K562 (cell line): ENCODE measurements at regions not wholly inside any gene's neighbourhood (a gene's known extent, or its start where the extent isn't known, plus 50 kb on each side); places are given as distances from the start of the nearest gene placed in this dataset.

Experiments
- BACH1 ChIP-seq: fragments of 200-800 bp; sonication (Bioruptor generic); IDR thresholded peaks from 2 replicates; pipeline ENCODE4 v1.6.1; 2016; ENCODE audit warnings: missing genetic modification characterization, missing compliant biosample characterization
- BMI1 ChIP-seq: fragments of 150-350 bp; IDR thresholded peaks from 2 replicates; pipeline ENCODE4 v1.6.1; 2014; ENCODE audit warnings: low read length
- RAD51 ChIP-seq: fragments of 450-650 bp; IDR thresholded peaks from 2 replicates; pipeline ENCODE4 v1.7.1; 2016; ENCODE audit warnings: low read depth, mild to moderate bottlenecking, borderline replicate concordance
- ZNF184 ChIP-seq: sonication (generic); formaldehyde crosslinking; IDR thresholded peaks from 2 replicates; pipeline ENCODE4 v1.5.0; 2020; ENCODE audit warnings: missing genetic modification reagents
- TF ChIP-seq, protein P1 (sequence below): fragments of 200-600 bp; sonication (generic); IDR thresholded peaks from one replicate; pipeline ENCODE4 v1.6.1; 2012; ENCODE audit warnings: mild to moderate bottlenecking, low read depth, low read length, inconsistent platforms
- TF ChIP-seq, protein P2 (sequence below): fragments of 250-450 bp; sonication (Bioruptor Pico); IDR thresholded peaks from 2 replicates; pipeline ENCODE4 v1.9.0; 2021; ENCODE audit warnings: mild to moderate bottlenecking

DNA sequence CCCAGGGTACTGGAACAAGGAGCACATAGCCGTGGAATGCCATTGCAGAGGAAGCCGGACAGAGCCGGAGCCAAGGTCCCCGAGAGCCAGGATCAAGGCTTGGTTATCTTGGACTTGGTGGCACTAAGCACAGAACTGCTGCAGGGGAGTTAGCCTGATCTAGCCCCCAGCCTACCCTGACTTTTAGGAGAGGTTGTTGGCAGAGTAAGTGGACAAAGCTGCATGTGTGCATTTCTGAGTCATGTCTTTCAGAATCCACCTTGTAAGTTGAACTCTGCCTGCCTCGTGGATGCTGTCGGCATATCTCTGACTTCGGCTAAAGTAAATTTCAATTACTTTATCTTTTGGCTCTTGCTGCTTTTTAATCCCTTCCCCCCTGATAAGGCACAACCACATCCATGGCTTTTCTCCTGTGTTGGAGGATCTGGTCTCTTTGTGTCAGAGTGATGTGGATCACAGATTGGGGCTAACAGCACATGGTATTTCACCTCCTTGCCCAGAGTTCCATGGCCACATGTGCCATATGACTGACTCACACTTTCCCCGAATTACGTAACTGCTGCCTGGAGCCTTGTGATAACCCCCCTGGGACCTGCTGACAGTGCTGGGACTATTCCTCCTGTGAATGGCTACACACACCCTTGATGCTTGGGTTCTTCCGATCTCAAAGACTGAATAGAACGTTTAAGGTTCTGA lies 240.3 kb downstream of the EMP1 start (continued):
- TF ChIP-seq, protein P1, sequence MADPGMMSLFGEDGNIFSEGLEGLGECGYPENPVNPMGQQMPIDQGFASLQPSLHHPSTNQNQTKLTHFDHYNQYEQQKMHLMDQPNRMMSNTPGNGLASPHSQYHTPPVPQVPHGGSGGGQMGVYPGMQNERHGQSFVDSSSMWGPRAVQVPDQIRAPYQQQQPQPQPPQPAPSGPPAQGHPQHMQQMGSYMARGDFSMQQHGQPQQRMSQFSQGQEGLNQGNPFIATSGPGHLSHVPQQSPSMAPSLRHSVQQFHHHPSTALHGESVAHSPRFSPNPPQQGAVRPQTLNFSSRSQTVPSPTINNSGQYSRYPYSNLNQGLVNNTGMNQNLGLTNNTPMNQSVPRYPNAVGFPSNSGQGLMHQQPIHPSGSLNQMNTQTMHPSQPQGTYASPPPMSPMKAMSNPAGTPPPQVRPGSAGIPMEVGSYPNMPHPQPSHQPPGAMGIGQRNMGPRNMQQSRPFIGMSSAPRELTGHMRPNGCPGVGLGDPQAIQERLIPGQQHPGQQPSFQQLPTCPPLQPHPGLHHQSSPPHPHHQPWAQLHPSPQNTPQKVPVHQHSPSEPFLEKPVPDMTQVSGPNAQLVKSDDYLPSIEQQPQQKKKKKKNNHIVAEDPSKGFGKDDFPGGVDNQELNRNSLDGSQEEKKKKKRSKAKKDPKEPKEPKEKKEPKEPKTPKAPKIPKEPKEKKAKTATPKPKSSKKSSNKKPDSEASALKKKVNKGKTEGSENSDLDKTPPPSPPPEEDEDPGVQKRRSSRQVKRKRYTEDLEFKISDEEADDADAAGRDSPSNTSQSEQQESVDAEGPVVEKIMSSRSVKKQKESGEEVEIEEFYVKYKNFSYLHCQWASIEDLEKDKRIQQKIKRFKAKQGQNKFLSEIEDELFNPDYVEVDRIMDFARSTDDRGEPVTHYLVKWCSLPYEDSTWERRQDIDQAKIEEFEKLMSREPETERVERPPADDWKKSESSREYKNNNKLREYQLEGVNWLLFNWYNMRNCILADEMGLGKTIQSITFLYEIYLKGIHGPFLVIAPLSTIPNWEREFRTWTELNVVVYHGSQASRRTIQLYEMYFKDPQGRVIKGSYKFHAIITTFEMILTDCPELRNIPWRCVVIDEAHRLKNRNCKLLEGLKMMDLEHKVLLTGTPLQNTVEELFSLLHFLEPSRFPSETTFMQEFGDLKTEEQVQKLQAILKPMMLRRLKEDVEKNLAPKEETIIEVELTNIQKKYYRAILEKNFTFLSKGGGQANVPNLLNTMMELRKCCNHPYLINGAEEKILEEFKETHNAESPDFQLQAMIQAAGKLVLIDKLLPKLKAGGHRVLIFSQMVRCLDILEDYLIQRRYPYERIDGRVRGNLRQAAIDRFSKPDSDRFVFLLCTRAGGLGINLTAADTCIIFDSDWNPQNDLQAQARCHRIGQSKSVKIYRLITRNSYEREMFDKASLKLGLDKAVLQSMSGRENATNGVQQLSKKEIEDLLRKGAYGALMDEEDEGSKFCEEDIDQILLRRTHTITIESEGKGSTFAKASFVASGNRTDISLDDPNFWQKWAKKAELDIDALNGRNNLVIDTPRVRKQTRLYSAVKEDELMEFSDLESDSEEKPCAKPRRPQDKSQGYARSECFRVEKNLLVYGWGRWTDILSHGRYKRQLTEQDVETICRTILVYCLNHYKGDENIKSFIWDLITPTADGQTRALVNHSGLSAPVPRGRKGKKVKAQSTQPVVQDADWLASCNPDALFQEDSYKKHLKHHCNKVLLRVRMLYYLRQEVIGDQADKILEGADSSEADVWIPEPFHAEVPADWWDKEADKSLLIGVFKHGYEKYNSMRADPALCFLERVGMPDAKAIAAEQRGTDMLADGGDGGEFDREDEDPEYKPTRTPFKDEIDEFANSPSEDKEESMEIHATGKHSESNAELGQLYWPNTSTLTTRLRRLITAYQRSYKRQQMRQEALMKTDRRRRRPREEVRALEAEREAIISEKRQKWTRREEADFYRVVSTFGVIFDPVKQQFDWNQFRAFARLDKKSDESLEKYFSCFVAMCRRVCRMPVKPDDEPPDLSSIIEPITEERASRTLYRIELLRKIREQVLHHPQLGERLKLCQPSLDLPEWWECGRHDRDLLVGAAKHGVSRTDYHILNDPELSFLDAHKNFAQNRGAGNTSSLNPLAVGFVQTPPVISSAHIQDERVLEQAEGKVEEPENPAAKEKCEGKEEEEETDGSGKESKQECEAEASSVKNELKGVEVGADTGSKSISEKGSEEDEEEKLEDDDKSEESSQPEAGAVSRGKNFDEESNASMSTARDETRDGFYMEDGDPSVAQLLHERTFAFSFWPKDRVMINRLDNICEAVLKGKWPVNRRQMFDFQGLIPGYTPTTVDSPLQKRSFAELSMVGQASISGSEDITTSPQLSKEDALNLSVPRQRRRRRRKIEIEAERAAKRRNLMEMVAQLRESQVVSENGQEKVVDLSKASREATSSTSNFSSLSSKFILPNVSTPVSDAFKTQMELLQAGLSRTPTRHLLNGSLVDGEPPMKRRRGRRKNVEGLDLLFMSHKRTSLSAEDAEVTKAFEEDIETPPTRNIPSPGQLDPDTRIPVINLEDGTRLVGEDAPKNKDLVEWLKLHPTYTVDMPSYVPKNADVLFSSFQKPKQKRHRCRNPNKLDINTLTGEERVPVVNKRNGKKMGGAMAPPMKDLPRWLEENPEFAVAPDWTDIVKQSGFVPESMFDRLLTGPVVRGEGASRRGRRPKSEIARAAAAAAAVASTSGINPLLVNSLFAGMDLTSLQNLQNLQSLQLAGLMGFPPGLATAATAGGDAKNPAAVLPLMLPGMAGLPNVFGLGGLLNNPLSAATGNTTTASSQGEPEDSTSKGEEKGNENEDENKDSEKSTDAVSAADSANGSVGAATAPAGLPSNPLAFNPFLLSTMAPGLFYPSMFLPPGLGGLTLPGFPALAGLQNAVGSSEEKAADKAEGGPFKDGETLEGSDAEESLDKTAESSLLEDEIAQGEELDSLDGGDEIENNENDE = no peak
- TF ChIP-seq, protein P2, sequence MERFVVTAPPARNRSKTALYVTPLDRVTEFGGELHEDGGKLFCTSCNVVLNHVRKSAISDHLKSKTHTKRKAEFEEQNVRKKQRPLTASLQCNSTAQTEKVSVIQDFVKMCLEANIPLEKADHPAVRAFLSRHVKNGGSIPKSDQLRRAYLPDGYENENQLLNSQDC = no peak
- TF ChIP-seq ZNF184 (CRISPR knock-in tag) (no peak), RAD51 (no peak), BMI1 (no peak), BACH1 (no peak)
